Activated T-helper 1 cell treated with anti-CD3 and anti-CD28 coated beads, Interleukin-12 subunit alpha, Interleukin-12 subunit beta, Interleukin-2, Interleukin-4 antibody, amounts not matched to agents 30 ng/mL and 10 ng/mL and 1 ng/mL, durations not matched to agents 14 hours and 24 hours and 36 hours (primary cell): ENCODE measurements at regions not wholly inside any gene's neighbourhood (a gene's known extent, or its start where the extent isn't known, plus 50 kb on each side); places are given as distances from the start of the nearest gene placed in this dataset.

Source experiments
- DNase-seq: peaks from one replicate; pipeline ENCODE4 v3.0.0; 2021; ENCODE audit warnings: low spot score
- H3K27ac Mint-ChIP-seq: one replicate; pipeline ENCODE4 v1.8.0; 2021; ENCODE audit warnings: mild to moderate bottlenecking, mixed read lengths
- H3K27me3 Mint-ChIP-seq: one replicate; pipeline ENCODE4 v1.8.0; 2022; ENCODE audit warnings: mild to moderate bottlenecking, moderate library complexity, mixed read lengths; ENCODE audit not compliant: insufficient read depth
- H3K36me3 Mint-ChIP-seq: one replicate; pipeline ENCODE4 v1.8.0; 2021; ENCODE audit warnings: low read depth, mixed read lengths
- H3K4me1 Mint-ChIP-seq: one replicate; pipeline ENCODE4 v1.8.0; 2021; ENCODE audit warnings: low read depth, mixed read lengths
- H3K4me3 Mint-ChIP-seq: one replicate; pipeline ENCODE4 v1.8.0; 2021; ENCODE audit warnings: mild to moderate bottlenecking, moderate library complexity, mixed read lengths
- H3K9me3 Mint-ChIP-seq: one replicate; pipeline ENCODE4 v1.8.0; 2021; ENCODE audit warnings: mixed read lengths
- intact Hi-C: fragments of 100-400 bp; cut with micrococcal nuclease; formaldehyde crosslinking; loops from one replicate; pipeline ENCODE4 v1.15.1; 2024

DNA sequence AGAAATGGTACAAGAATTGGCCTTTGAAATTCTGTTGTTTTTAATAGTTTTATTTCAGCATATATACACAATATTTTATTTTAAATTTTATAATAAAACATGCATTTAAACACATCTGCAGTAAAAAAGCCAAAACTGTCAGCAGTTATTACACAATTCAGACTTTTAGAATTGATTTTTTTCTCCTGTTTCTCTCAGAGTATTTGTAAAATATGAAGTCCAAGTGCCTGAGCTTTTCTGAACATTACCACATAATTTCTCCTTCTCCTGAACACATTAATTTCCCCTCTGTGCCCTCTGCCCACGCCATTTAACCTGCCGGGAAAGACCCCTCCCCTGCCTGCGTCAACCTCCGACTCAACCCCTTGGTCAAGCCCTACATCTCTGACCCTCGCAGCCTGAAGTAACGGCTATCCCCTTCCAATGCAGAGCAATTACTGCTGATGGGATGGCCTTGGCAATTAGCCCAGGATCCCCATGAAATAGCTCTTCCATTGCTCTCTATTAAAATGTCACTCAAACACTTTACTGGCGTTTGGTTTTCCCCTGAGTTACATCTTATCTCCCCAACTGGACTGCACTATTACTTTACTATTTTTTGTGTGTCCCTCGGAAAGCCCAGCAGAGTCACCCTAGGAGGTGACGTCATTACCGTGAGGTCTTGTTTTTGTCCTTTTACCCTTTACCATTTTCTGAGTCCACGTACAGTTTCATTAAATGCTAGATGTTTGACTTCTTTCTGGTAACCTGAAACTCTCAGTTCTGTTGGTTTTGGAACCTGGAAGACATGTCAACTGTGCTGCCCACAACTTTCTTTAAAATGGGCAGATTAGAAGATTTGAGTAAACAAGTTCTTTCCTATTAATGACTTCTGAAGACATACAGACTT lies 146.7 kb upstream of the TAB2 start:
- Mint-ChIP-seq H3K4me1 (peaks cover 73% of the 10 kb centered on the region), H3K27me3 (no peaks in the 10 kb centered on the region), H3K36me3 (peaks cover 34% of the 10 kb centered on the region), H3K4me3 (no peak overlapping the region), H3K27ac (peak overlapping the region; percentile 24), H3K9me3 (peaks cover 6% of the 10 kb centered on the region)
- intact Hi-C loops = loop anchor here (2.0 kb wide), 1 partner anchor 16 kb away; no protein-coding TSS in a partner anchor
- no peak for DNase-seq

- no peak for DNase-seq
- H3K27ac Mint-ChIP-seq = no peak overlapping the region
- H3K4me1 Mint-ChIP-seq = peaks cover 62% of the 10 kb centered on the region
- no peaks in the 10 kb centered on the region for H3K27me3 Mint-ChIP-seq
- peaks cover 13% of the 10 kb centered on the region for H3K9me3 Mint-ChIP-seq
- no peak overlapping the region for H3K4me3 Mint-ChIP-seq
- H3K36me3 Mint-ChIP-seq = peaks cover 43% of the 10 kb centered on the region
- intact Hi-C loops = no loop called here
Observed at GRCh38 chr6:149173222-149173621, 144.3 kb upstream of the TAB2 start.

GRCh38 chr6:149174962-149175361 lies 142.6 kb upstream of the TAB2 start:
- peaks cover 58% of the 10 kb centered on the region for H3K4me1 Mint-ChIP-seq
- H3K4me3 Mint-ChIP-seq = no peak overlapping the region
- intact Hi-C loops = no loop called here
- peaks cover 43% of the 10 kb centered on the region for H3K36me3 Mint-ChIP-seq
- peaks cover 18% of the 10 kb centered on the region for H3K9me3 Mint-ChIP-seq
- H3K27me3 Mint-ChIP-seq = no peaks in the 10 kb centered on the region
- DNase-seq = no peak
- no peak overlapping the region for H3K27ac Mint-ChIP-seq

DNA sequence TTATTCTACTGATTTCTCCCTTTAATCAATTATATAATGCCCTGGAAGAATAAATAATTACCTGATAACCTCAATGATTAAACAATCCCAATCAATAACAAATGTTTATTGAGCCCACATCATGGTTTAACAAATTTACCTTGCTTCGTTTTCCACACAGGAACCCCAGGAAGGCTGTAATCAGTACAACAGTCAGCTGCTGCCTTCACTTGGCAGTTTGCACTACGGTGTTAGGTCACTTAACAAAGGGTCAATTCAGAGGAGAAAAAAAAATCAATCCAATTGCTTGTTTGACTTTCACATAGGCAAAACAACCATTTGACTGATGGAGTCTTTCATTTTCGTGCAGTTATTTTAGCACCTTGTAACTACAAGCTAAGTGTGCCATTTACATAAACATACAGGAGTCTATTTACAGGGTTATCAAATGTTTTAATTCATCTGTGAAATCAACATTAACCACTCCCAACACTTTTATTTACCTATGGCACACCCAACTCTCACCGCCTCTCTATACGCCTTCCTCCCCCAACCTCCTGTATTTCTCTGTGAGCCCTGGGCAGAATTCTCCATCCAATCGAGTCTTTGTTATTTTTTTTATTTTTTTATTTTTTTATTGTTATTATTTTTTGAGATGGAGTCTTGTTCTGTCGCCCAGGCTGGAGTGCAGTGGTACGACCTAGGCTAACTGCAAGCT lies 140.4 kb upstream of the TAB2 start:
- Mint-ChIP-seq H3K4me3 (no peak overlapping the region), H3K27ac (no peak overlapping the region), H3K36me3 (peaks cover 45% of the 10 kb centered on the region), H3K9me3 (peaks cover 18% of the 10 kb centered on the region), H3K4me1 (peaks cover 45% of the 10 kb centered on the region), H3K27me3 (no peaks in the 10 kb centered on the region)
- intact Hi-C loops = no loop called here
- DNase-seq = no peak

- Mint-ChIP-seq H3K27me3 (no peaks in the 10 kb centered on the region), H3K36me3 (peaks cover 39% of the 10 kb centered on the region), H3K27ac (no peak overlapping the region), H3K4me3 (no peak overlapping the region), H3K9me3 (peaks cover 22% of the 10 kb centered on the region), H3K4me1 (peaks cover 37% of the 10 kb centered on the region)
- no peak for DNase-seq
- intact Hi-C loops = no loop called here
Observed at GRCh38 chr6:149179431-149179830, 138.1 kb upstream of the TAB2 start.

- Mint-ChIP-seq H3K27ac (no peak overlapping the region), H3K36me3 (peaks cover 46% of the 10 kb centered on the region), H3K27me3 (no peaks in the 10 kb centered on the region), H3K4me1 (peaks cover 26% of the 10 kb centered on the region), H3K9me3 (peaks cover 38% of the 10 kb centered on the region), H3K4me3 (no peak overlapping the region)
- DNase-seq = no peak
- intact Hi-C loops = no loop called here
Observed at GRCh38 chr6:149181304-149181703, 136.2 kb upstream of the TAB2 start.

GRCh38 chr6:149182262-149182661 lies 135.2 kb upstream of the TAB2 start:
- H3K4me3 Mint-ChIP-seq = no peak overlapping the region
- H3K27me3 Mint-ChIP-seq = no peaks in the 10 kb centered on the region
- H3K36me3 Mint-ChIP-seq = peaks cover 44% of the 10 kb centered on the region
- intact Hi-C loops = no loop called here
- peaks cover 26% of the 10 kb centered on the region for H3K4me1 Mint-ChIP-seq
- no peak for DNase-seq
- peaks cover 39% of the 10 kb centered on the region for H3K9me3 Mint-ChIP-seq
- no peak overlapping the region for H3K27ac Mint-ChIP-seq

DNA sequence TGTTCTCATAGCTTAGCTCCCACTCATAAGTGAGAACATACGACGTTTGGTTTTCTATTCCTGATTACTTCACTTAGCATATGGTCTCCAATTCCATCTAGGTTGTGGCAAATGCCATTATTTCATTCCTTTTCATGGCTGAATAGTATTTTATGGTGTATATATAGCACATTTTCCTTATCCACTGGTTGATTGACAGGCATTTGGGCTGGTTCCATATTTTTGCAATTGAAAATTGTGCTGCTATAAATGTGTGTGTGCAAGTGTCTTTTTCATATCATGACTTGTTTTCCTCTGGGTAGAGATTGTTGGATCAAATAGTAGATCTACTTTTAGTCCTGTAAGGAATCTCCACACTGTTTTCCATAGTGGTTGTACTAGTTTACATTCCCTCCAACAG lies 133.0 kb upstream of the TAB2 start:
- H3K9me3 Mint-ChIP-seq = peaks cover 46% of the 10 kb centered on the region
- DNase-seq = no peak
- peaks cover 12% of the 10 kb centered on the region for H3K4me1 Mint-ChIP-seq
- no peaks in the 10 kb centered on the region for H3K27me3 Mint-ChIP-seq
- intact Hi-C loops = no loop called here
- H3K36me3 Mint-ChIP-seq = peaks cover 52% of the 10 kb centered on the region
- H3K27ac Mint-ChIP-seq = no peak overlapping the region
- no peak overlapping the region for H3K4me3 Mint-ChIP-seq

GRCh38 chr6:149185799-149186357 lies 131.6 kb upstream of the TAB2 start:
- intact Hi-C loops = no loop called here
- Mint-ChIP-seq H3K27me3 (no peaks in the 10 kb centered on the region), H3K9me3 (peaks cover 57% of the 10 kb centered on the region), H3K4me3 (no peak overlapping the region), H3K36me3 (peaks cover 57% of the 10 kb centered on the region), H3K27ac (no peak overlapping the region), H3K4me1 (peaks cover 22% of the 10 kb centered on the region)
- DNase-seq = no peak

- Mint-ChIP-seq H3K4me1 (peaks cover 31% of the 10 kb centered on the region), H3K4me3 (no peak overlapping the region), H3K9me3 (peaks cover 64% of the 10 kb centered on the region), H3K36me3 (peaks cover 53% of the 10 kb centered on the region), H3K27me3 (no peaks in the 10 kb centered on the region), H3K27ac (no peak overlapping the region)
- intact Hi-C loops = no loop called here
- DNase-seq = no peak
Observed at GRCh38 chr6:149186873-149187272, 130.6 kb upstream of the TAB2 start.

DNA sequence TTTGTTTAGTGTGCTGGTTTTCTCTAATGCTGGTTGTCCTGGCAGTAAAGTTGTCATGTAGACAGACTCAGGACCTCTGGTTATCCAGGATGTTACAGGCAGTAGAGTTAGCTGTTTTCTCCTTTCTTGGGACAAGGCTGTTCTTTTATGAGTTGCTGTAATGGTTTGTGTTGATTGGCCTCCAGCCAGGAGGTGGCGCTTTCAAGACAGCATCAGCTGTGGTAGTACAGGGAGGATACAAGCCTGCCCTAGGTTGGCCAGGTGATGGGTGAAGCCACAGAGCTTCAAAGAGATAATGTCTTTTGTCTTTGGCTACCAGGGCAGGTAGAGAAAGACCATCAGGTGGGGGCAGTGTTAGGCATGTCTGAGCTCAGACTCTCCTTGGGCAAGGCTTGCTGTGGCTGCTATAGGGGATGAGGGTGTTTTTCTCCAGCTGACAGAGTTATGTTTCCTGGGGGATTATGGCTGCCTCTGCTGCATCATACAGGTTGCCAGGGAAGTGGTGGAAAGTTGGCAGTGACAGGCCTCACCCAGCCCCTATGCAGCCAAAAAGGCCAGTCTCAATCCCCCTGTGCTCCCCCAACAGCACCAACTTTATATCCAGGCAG lies 127.2 kb upstream of the TAB2 start:
- no peak overlapping the region for H3K27ac Mint-ChIP-seq
- no peak for DNase-seq
- intact Hi-C loops = loop anchor here (2.0 kb wide), 1 partner anchor 20 kb away; no protein-coding TSS in a partner anchor
- peaks cover 52% of the 10 kb centered on the region for H3K9me3 Mint-ChIP-seq
- peaks cover 30% of the 10 kb centered on the region for H3K4me1 Mint-ChIP-seq
- H3K36me3 Mint-ChIP-seq = peaks cover 49% of the 10 kb centered on the region
- no peak overlapping the region for H3K4me3 Mint-ChIP-seq
- no peaks in the 10 kb centered on the region for H3K27me3 Mint-ChIP-seq

GRCh38 chr6:149194820-149195558 lies 122.5 kb upstream of the TAB2 start:
- Mint-ChIP-seq H3K27me3 (no peaks in the 10 kb centered on the region), H3K27ac (no peak overlapping the region), H3K4me3 (no peak overlapping the region), H3K36me3 (peaks cover 48% of the 10 kb centered on the region), H3K4me1 (peaks cover 27% of the 10 kb centered on the region), H3K9me3 (peaks cover 50% of the 10 kb centered on the region)
- no peak for DNase-seq
- intact Hi-C loops = loop anchor here (5.0 kb wide), 1 partner anchor 47 kb away; no protein-coding TSS in a partner anchor
